HG02610 (cell line): ENCODE measurements at regions not wholly inside any gene's neighbourhood (a gene's known extent, or its start where the extent isn't known, plus 50 kb on each side); places are given as distances from the start of the nearest gene placed in this dataset.

ENCODE experiments used
- ATAC-seq: cut with Tn5 transposase; IDR thresholded peaks from one replicate; pipeline ENCODE4 v1.9.1; 2021; ENCODE audit warnings: mild to moderate bottlenecking, moderate library complexity; ENCODE audit not compliant: unreplicated experiment

DNA sequence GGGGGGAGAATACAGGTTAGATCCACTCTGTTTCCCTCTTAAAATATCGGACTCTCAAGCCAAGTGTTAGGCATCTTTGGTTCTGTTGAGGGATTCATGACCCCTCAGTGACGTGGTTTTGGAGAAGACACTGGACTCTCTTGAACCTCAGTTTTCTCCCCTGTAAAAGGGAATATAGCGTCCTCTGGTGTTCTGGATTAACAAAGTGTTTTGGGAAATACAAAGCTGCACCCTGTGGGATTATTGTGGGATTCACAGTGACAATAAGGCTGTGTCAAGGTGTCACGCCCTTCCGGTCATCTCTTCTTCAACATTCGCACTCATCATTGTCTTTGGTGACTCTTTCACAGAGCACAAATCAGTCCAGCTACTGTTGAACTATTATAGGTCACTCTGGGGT is 139.0 kb downstream of the IRX1 start:
- ATAC-seq, result no peak

GRCh38 chr5:3736466-3736865 is 140.8 kb downstream of the IRX1 start:
- ATAC-seq, result no peak

GRCh38 chr5:3736926-3737325 is 141.3 kb downstream of the IRX1 start:
- no peak for ATAC-seq

GRCh38 chr5:3738919-3739318 is 143.3 kb downstream of the IRX1 start:
- no peak for ATAC-seq

DNA sequence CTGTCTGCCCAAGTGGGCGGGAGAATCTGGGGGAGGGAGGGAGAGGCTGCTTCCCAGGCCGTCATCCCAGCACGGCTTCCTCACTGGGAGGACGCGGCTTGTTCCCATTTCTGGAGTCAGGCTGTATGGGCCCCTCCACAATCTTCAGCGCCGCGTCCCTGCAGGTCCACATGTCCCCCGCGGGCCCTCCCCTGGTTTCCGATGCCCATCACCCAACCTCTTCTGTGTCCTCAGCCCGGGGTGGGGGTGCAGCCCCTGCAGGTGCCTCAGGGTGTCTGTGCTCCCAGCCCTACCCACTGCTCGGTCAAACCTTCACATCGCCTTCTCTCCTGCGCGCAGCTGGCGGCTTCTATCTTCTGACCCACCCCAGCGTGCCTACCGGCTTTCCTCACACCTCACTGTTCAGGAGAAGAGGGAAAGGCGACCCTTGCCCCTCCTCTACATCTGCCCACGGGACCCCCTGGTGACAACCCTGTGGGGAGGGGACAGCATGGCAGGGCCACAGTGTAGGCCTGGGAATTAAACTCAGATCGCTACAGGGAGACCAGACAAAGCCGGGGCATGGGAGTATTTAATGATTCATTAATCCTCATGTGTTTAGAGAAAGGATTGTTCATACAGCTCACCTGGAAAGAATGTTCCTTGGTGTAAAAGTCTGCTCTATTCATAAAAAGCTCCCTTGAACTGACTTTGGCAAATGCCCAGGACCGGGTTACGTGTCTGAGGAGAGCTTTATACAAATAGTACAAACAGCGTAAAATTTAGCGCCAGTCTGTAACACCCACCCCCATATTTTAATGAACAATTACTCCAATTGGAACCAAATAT is 145.1 kb downstream of the IRX1 start:
- ATAC-seq, result no peak

- ATAC-seq, result no peak
These were observed 145.7 kb downstream of the IRX1 start for GRCh38 chr5:3741374-3741770.

DNA sequence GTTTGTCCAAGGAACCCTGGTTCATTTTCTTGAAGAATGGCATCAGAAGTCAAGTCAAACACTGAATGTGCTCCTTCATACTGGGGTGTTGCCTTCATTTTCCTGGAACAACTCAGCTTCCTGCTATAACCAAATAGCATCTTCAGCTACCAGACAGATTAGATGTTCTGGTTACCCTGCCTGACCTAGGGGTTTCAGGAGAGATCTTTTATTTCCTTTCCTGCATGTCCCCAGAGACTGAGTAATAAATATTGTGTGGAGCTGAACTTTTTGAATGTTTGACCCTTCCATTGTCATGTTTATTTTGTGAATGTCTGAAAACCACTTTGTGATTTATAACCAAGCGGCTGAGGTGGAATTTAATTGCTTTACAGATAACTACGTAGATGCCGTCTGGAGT is 147.1 kb downstream of the IRX1 start:
- ATAC-seq, result no peak

DNA sequence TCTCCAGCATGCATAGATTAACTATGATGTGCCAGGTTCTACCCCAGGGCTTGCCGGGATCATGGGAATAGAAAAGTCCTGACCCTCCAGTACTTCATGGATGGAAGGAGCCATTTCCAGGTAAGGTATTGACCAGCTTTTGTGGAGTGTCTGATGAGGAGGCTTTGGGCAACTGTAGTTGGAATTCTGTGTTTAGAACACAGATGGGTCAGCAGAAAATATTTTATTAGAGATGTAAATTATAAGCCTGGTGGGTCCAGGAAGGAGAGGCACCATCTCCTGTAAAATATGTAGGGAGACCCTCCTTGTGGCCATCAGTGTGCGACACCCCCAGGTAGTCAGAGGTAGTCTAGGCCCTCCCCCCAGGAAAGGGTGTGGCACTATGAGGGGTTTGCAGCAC is 156.2 kb downstream of the IRX1 start:
- no peak for ATAC-seq

DNA sequence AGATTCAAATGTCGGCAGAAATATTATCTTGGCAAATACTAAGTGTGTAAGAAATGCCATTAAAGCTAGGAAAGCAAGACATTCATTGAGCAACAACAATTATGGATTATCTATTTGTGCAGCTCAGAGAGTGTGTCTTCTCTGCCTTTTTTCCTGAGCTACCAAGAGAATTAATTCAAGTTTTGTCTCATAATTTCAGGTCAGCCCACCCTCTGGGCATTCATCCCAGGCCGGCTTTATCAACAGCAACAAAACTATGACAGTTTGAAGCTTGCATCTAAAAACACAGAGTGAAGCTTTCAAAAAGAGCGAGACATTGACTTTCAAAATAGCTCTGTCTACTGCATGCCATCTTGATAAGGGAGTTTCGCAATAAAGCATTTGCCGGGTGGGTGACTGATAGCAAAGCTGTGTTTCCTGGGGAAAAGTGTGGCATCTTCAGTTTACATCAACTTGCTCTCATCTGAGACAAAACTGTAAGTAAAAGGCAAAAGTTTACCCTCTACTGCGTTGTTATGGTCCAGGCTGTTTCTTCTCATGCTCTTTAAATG is 182.4 kb downstream of the IRX1 start:
- no peak for ATAC-seq

- no peak for ATAC-seq
These were observed 183.3 kb downstream of the IRX1 start for GRCh38 chr5:3778945-3779344.

DNA sequence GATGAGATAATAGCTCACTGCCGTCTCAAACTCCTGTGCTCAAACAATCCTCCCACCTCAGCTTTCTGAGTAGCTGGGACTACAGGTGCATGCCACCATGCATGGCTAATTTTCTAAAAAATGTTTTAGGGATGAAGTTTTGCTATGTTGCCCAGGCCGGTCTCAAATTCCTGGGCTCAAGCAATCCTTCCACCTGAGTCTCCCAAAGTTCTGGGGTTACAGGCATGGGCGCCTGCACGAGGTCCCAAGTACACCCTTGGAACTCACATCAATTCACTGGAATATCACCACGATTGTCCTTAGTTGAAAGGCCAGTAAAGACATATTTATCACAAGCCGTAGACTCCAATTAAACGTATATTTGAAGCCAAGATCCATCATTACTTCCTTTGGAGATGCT is 184.6 kb downstream of the IRX1 start:
- ATAC-seq, result no peak

DNA sequence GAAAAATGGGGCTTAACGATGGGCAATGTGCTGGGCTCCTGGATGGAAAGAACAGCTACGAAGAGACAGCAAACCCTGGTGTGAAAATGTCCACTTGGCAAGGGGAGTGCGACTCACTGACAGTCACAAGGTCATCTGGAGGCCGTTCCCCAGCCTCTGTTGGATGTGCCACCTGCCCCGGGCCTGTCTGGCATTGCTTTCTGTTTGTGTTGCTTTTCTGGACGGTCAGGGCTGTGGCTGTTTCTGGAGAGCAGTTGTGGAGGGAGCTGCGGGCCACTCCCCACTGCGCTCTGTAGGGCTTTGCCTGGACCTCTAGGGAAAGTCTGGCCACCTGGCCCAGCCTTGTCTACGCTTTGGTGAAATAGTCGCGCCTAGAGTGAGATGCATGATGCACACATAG is 185.3 kb downstream of the IRX1 start:
- ATAC-seq, result no peak

DNA sequence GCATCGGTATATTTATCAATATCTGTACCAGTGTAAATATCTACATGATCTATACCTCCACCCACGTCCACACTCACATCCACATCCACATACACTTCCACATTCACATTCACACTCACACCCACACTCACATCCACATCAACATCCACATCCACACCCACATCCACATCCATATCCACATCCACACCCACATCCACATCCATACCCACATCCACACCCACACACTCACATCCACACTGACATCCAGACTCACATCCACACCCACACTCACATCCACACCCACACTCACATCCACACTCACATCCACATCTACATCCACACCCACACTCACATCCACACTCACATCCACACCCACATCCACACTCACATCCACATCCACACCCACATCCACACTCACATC is 189.2 kb downstream of the IRX1 start:
- ATAC-seq, result no peak

GRCh38 chr5:3786165-3786564 is 190.5 kb downstream of the IRX1 start:
- no peak for ATAC-seq

GRCh38 chr5:3786891-3787430 is 191.3 kb downstream of the IRX1 start:
- ATAC-seq, result no peak

- no peak for ATAC-seq
These were observed 192.0 kb downstream of the IRX1 start for GRCh38 chr5:3787604-3788003.

GRCh38 chr5:3789519-3790193 is 194.0 kb downstream of the IRX1 start:
- no peak for ATAC-seq

DNA sequence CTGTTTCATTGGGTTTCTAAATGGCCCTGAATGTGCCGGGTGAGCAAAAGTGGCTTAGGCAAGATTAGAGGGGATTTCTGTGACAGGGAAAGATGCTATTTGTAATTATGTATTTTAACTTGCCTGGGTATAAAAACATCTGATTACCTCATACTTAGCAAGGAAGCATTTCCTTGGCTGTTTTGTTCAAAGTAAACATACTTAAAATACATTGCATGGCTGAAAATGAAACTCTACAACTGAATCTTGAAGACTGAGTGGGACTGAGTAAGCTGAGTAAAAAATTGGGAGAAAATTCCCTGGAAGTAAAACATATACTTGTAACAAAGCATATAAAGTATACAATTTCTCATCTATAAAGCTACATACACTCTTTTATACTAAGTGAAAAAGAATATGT is 197.5 kb downstream of the IRX1 start:
- no peak for ATAC-seq

DNA sequence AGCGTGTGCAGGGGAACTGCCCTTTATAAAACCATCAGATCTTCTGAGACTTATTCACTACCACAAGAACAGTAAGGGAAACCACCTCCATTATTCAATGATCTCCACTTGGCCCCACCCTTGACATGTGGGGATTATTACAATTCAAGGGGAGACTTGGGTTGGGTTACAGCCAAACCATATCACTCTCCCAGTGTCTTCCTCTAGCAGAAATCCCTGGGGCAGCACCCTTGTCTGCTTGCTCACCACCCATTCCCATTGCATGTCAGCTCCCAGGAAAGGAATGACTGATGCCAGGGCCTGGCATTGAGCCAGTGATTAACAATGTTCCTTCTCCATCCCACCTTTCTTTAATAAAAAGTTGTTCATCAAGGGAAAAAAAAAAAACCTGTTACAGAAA is 199.0 kb downstream of the IRX1 start:
- no peak for ATAC-seq

DNA sequence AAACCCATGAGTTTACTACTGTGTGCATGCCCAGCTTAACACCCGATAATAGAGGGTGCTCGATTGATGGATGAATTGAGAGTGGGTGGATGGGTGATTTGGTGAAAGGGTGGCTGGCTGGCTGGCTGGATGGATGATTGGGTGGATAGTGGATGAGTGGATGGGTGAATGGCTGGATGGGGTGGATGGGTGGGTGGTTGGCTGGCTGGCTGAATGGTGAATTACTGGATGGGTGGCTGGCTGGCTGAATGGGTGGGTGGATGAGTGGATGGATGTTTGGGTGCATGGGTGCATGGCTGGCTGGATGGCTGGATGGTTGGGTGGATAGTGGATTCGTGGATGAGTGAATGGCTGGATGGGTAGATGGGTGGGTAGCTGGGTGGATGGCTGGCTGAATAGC is 201.1 kb downstream of the IRX1 start:
- ATAC-seq, result no peak

GRCh38 chr5:3801967-3802366 is 206.3 kb downstream of the IRX1 start:
- ATAC-seq, result no peak

GRCh38 chr5:3809455-3809854 is 213.8 kb downstream of the IRX1 start:
- no peak for ATAC-seq
